ENCODE measurements at regions not wholly inside any gene's neighbourhood (a gene's known extent, or its start where the extent isn't known, plus 50 kb on each side); places are given as distances from the start of the nearest gene placed in this dataset.

DNA sequence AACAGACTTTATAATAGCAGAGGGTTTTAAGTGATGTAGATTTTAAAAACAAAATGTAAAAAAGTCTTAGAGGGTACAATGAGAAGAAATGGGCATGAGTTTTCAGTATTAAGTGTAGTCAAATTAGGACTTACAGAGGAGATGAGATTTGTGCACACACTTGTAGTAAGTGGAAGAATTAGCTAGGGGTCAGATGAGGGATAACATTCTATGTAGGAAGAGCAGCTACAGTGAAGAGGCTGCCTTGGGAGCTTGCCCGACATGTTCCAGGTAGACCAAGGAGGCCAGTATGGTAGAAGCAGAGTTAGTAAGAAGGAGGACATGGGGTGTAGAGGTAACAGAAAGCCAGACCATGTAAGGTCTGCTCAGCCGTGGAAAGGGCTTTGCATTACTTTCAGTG, 189.2 kb upstream of the DSEL start:
- TF ChIP-seq REST (IDR thresholded peaks at IDR 0.05; ENCODE audit: insufficient read depth in 1 of 2, low read depth in 2 of 2, low read length in 2 of 2) (no peak), SIN3A (IDR thresholded peaks at IDR 0.05; ENCODE audit: borderline replicate concordance, insufficient read depth, low read length) (no peak), TAF1 (IDR thresholded peaks at IDR 0.05; ENCODE audit: borderline replicate concordance, insufficient read depth, low read length) (no peak), POLR2AphosphoS5 (IDR thresholded peaks at IDR 0.05; ENCODE audit: low read depth, low read length) (no peak), FOXP2 (optimal IDR thresholded peaks at IDR 0.05; ENCODE audit: borderline replicate concordance, extremely low read depth, extremely low read length, insufficient read depth) (no peak)

- TF ChIP-seq POLR2AphosphoS5 (IDR thresholded peaks at IDR 0.05; ENCODE audit: low read depth, low read length) (no peak), FOXP2 (optimal IDR thresholded peaks at IDR 0.05; ENCODE audit: borderline replicate concordance, extremely low read depth, extremely low read length, insufficient read depth) (no peak), SIN3A (IDR thresholded peaks at IDR 0.05; ENCODE audit: borderline replicate concordance, insufficient read depth, low read length) (no peak), REST (IDR thresholded peaks at IDR 0.05; ENCODE audit: insufficient read depth in 1 of 2, low read depth in 2 of 2, low read length in 2 of 2) (no peak), TAF1 (IDR thresholded peaks at IDR 0.05; ENCODE audit: borderline replicate concordance, insufficient read depth, low read length) (no peak)
Measured at GRCh38 chr18:67695684-67696083, 179.2 kb upstream of the DSEL start.

- no peak for TF ChIP-seq REST (IDR thresholded peaks at IDR 0.05; ENCODE audit: insufficient read depth in 1 of 2, low read depth in 2 of 2, low read length in 2 of 2)
- TF ChIP-seq FOXP2 (optimal IDR thresholded peaks at IDR 0.05; ENCODE audit: borderline replicate concordance, extremely low read depth, extremely low read length, insufficient read depth), result no peak
- no peak for TF ChIP-seq TAF1 (IDR thresholded peaks at IDR 0.05; ENCODE audit: borderline replicate concordance, insufficient read depth, low read length)
- no peak for TF ChIP-seq SIN3A (IDR thresholded peaks at IDR 0.05; ENCODE audit: borderline replicate concordance, insufficient read depth, low read length)
- TF ChIP-seq POLR2AphosphoS5 (IDR thresholded peaks at IDR 0.05; ENCODE audit: low read depth, low read length), result no peak
Measured at GRCh38 chr18:67694787-67695186, 178.3 kb upstream of the DSEL start.

GRCh38 chr18:67692811-67693210, 176.3 kb upstream of the DSEL start:
- no peak for TF ChIP-seq FOXP2 (optimal IDR thresholded peaks at IDR 0.05; ENCODE audit: borderline replicate concordance, extremely low read depth, extremely low read length, insufficient read depth)
- no peak for TF ChIP-seq REST (IDR thresholded peaks at IDR 0.05; ENCODE audit: insufficient read depth in 1 of 2, low read depth in 2 of 2, low read length in 2 of 2)
- TF ChIP-seq POLR2AphosphoS5 (IDR thresholded peaks at IDR 0.05; ENCODE audit: low read depth, low read length), result no peak
- no peak for TF ChIP-seq TAF1 (IDR thresholded peaks at IDR 0.05; ENCODE audit: borderline replicate concordance, insufficient read depth, low read length)
- TF ChIP-seq SIN3A (IDR thresholded peaks at IDR 0.05; ENCODE audit: borderline replicate concordance, insufficient read depth, low read length), result no peak

GRCh38 chr18:67682516-67682915, 166.0 kb upstream of the DSEL start:
- TF ChIP-seq REST (IDR thresholded peaks at IDR 0.05; ENCODE audit: insufficient read depth in 1 of 2, low read depth in 2 of 2, low read length in 2 of 2) (no peak), FOXP2 (optimal IDR thresholded peaks at IDR 0.05; ENCODE audit: borderline replicate concordance, extremely low read depth, extremely low read length, insufficient read depth) (no peak), TAF1 (IDR thresholded peaks at IDR 0.05; ENCODE audit: borderline replicate concordance, insufficient read depth, low read length) (no peak), SIN3A (IDR thresholded peaks at IDR 0.05; ENCODE audit: borderline replicate concordance, insufficient read depth, low read length) (no peak), POLR2AphosphoS5 (IDR thresholded peaks at IDR 0.05; ENCODE audit: low read depth, low read length) (no peak)
